HepG2 (cell line): ENCODE measurements at regions not wholly inside any gene's neighbourhood (a gene's known extent, or its start where the extent isn't known, plus 50 kb on each side); places are given as distances from the start of the nearest gene placed in this dataset.

Experiments used
- ATAC-seq: fragments of 200-7000 bp; cut with Tn5 transposase; 3 replicates; pipeline ENCODE4 v1.9.1; 2020; ENCODE audit warnings: mild to moderate bottlenecking, moderate library complexity
- BruUV-seq: library from RNA; stranded (reverse); fragments of 400-500 nt; replicated peaks from 2 replicates; lab custom pipeline; 2021; lab: Mats Ljungman, UMichigan
- CTCF ChIA-PET: fragments of 300-600 bp; formaldehyde crosslinking; extraction: SDS; loops from one replicate; lab custom pipeline; 2021; ENCODE audit warnings: low total read pairs, inconsistent platforms, low intra/inter-chr PET ratio; lab: Yijun Ruan, JAX
- POLR2A ChIA-PET: fragments of 350-600 bp; sonication (Branson Sonifier 250); formaldehyde crosslinking; loops from one replicate; lab custom pipeline; 2020; ENCODE audit warnings: antibody characterized with exemption, inconsistent platforms; lab: Yijun Ruan, JAX
- DNase-seq: peaks from one replicate; pipeline ENCODE4 v3.0.0-alpha.2; 2015; ENCODE audit warnings: low spot score
- FAIRE-seq: peaks from 3 replicates; lab custom pipeline; 2011; peaks lifted over from hg19 to GRCh38; lab: Jason Lieb, UNC
- H2AFZ ChIP-seq: one replicate; pipeline ENCODE4 v1.6.1; 2011; ENCODE audit warnings: low read length, inconsistent platforms
- H3K27ac ChIP-seq: fragments of 300-600 bp; 3 replicates; pipeline ENCODE4 v1.8.0; 2011; ENCODE audit warnings: mixed run types, mild to moderate bottlenecking, mixed read lengths, low read length, inconsistent platforms; ENCODE audit not compliant: insufficient read depth; ENCODE audit errors: extremely low read length
- H3K27me3 ChIP-seq, 2 experiments: fragments of 200-600 bp in 1 of 2; 2 replicates in 1 of 2; 3 replicates in 1 of 2; pipeline versions ENCODE4 v1.6.0 to v1.8.0; 2011; ENCODE audit warnings: low read length in 2 of 2, mild to moderate bottlenecking in 2 of 2, moderate library complexity in 2 of 2, inconsistent platforms in 1 of 2; ENCODE audit not compliant: insufficient read depth in 2 of 2, control insufficient read depth in 1 of 2
- H3K36me3 ChIP-seq, 2 experiments: fragments of 200-600 bp in 1 of 2; replicated peaks in 1 of 2; 2 replicates in 1 of 2; 3 replicates in 1 of 2; pipeline versions ENCODE4 v1.5.1 to v1.8.0; 2011; ENCODE audit warnings: low read length in 2 of 2, inconsistent platforms in 1 of 2; ENCODE audit not compliant: insufficient read depth in 2 of 2, control insufficient read depth in 1 of 2
- H3K4me1 ChIP-seq: 2 replicates; pipeline ENCODE4 v1.5.1; 2012; ENCODE audit warnings: low read length, inconsistent platforms; ENCODE audit not compliant: insufficient read depth
- H3K4me2 ChIP-seq: 2 replicates; pipeline ENCODE4 v1.6.0; 2011; ENCODE audit warnings: low read depth, low read length, inconsistent platforms
- H3K4me3 ChIP-seq, 3 experiments: fragments of 200-600 bp in 1 of 3; sonication (generic), shearing (Covaris generic) in 1 of 3; replicated peaks in 1 of 3; 2 replicates each; pipeline ENCODE4 v1.5.1; 2011 to 2016; ENCODE audit warnings: low read length in 3 of 3, inconsistent platforms in 2 of 3, low read depth in 2 of 3, mild to moderate bottlenecking in 2 of 3, control low read depth in 1 of 3, mixed read lengths in 1 of 3; ENCODE audit not compliant: insufficient read depth in 1 of 3
- H3K79me2 ChIP-seq: one replicate; pipeline ENCODE4 v1.6.1; 2011; ENCODE audit warnings: low read length, inconsistent platforms; ENCODE audit not compliant: insufficient read depth
- H3K9ac ChIP-seq: 2 replicates; pipeline ENCODE4 v1.6.0; 2011; ENCODE audit warnings: mild to moderate bottlenecking, low read depth, low read length, inconsistent platforms; ENCODE audit not compliant: insufficient read depth
- H3K9me3 ChIP-seq: 2 replicates; pipeline ENCODE4 v1.5.1; 2012; ENCODE audit warnings: mild to moderate bottlenecking, low read length
- H4K20me1 ChIP-seq: 2 replicates; pipeline ENCODE4 v1.6.0; 2011; ENCODE audit warnings: inconsistent platforms, mild to moderate bottlenecking, low read length, moderate library complexity; ENCODE audit not compliant: insufficient read depth
- ATF7 ChIP-seq, 2 experiments: fragments of 450-650 bp in 1 of 2; sonication (generic) in 1 of 2; formaldehyde crosslinking in 1 of 2; IDR thresholded peaks; 2 replicates each; pipeline versions ENCODE4 v1.4.0 to v1.6.1; 2016 to 2020; ENCODE audit warnings: antibody characterized with exemption in 1 of 2, mild to moderate bottlenecking in 1 of 2, missing genetic modification reagents in 1 of 2
- HOXA3 ChIP-seq: sonication (generic); formaldehyde crosslinking; IDR thresholded peaks from 2 replicates; pipeline ENCODE4 v1.5.0; 2020; ENCODE audit warnings: missing genetic modification reagents
- HOXA7 ChIP-seq: sonication (generic); formaldehyde crosslinking; IDR thresholded peaks from 2 replicates; pipeline ENCODE4 v1.8.1; 2022; ENCODE audit warnings: mild to moderate bottlenecking, missing genetic modification reagents, moderate library complexity
- PCBP1 ChIP-seq: fragments of 200-400 bp; formaldehyde crosslinking; IDR thresholded peaks from 2 replicates; pipeline ENCODE4 v1.6.1; 2017; ENCODE audit warnings: mild to moderate bottlenecking, low read depth, low read length, borderline replicate concordance
- PCBP2 ChIP-seq: fragments of 200-400 bp; formaldehyde crosslinking; optimal IDR thresholded peaks from 2 replicates; pipeline ENCODE3; 2018; ENCODE audit warnings: low read length, low read depth; ENCODE audit not compliant: poor library complexity, severe bottlenecking
- POLR2AphosphoS5 ChIP-seq: IDR thresholded peaks from 2 replicates; pipeline ENCODE4 v1.6.1; 2012; ENCODE audit warnings: low read depth, low read length
- RARA ChIP-seq: IDR thresholded peaks from 2 replicates; pipeline ENCODE4 v1.6.1; 2016; ENCODE audit warnings: missing genetic modification reagents, missing compliant biosample characterization
- SYNCRIP ChIP-seq: fragments of 200-400 bp; formaldehyde crosslinking; IDR thresholded peaks from 2 replicates; pipeline ENCODE4 v1.6.1; 2018; ENCODE audit warnings: mild to moderate bottlenecking, low read depth, low read length; ENCODE audit not compliant: insufficient read depth
- TAF1 ChIP-seq: sonication (generic); formaldehyde crosslinking; IDR thresholded peaks from 2 replicates; pipeline ENCODE4 v1.4.0; 2020; ENCODE audit warnings: missing genetic modification reagents
- U2AF2 ChIP-seq: fragments of 200-400 bp; formaldehyde crosslinking; IDR thresholded peaks from 2 replicates; pipeline ENCODE4 v1.6.1; 2017; ENCODE audit warnings: low read depth, mild to moderate bottlenecking, low read length
- WGBS: methylation state at CpG from one replicate; pipeline ENCODE4 v1.1.6; 2017; ENCODE audit warnings: low lambda C conversion rate; 5-methylcytosine and 5-hydroxymethylcytosine counted together
- in situ Hi-C: cut with HindIII; loops from 2 replicates; pipeline ENCODE4 v1.10.0; 2017; ENCODE audit warnings: low pct_unique_long_range_greater_than_20kb; ENCODE audit not compliant: extremely low pct_ligation_motif_present
- intact Hi-C: fragments of 100-400 bp; cut with micrococcal nuclease; formaldehyde crosslinking; loops from one replicate; pipeline ENCODE4 v1.10.0; 2022; ENCODE audit not compliant: unreplicated experiment
- TF ChIP-seq, protein P1 (sequence below): sonication (generic); formaldehyde crosslinking; IDR thresholded peaks from 2 replicates; pipeline ENCODE4 v1.5.1; 2020; ENCODE audit warnings: mild to moderate bottlenecking, missing genetic modification reagents, borderline replicate concordance
- TF ChIP-seq, protein P2 (sequence below): sonication (generic); formaldehyde crosslinking; IDR thresholded peaks from 2 replicates; pipeline ENCODE4; 2020; ENCODE audit warnings: missing genetic modification reagents, mild to moderate bottlenecking, borderline replicate concordance
- TF ChIP-seq, protein P3 (sequence below): sonication (generic); formaldehyde crosslinking; IDR thresholded peaks from 2 replicates; pipeline ENCODE4 v1.4.0; 2020; ENCODE audit warnings: missing genetic modification reagents
- TF ChIP-seq, protein P4 (sequence below): sonication (generic); formaldehyde crosslinking; IDR thresholded peaks from 2 replicates; pipeline ENCODE4 v1.5.0; 2020; ENCODE audit warnings: mild to moderate bottlenecking, missing genetic modification reagents

DNA sequence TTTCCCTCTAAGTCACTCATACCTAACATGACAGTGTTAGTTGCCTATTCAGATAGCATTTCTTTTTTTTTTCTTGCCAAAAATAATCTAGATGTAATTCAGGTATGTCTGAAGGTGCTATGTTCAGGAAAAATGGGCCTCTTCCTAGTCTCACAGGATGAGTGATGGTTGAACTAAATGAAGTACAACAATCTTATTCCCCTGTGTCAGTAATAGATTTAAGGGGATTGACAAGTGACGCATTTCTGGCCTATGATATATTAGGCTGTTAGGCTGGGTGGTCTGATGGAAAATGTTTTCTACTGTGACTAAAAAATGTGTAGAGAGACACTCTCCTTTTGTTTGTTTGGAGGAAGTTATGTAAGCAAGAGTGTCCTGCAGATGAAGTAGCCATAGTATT is 878.7 kb upstream of the SLITRK1 start:
- Histone ChIP-seq H3K9ac (no peak overlapping the region), H2AFZ (no peak overlapping the region)
- BruUV-seq, result no TSS peak
- TF ChIP-seq PCBP2, result no peak
- no peak for TF ChIP-seq HOXA3
- no peak for TF ChIP-seq ATF7 (IDR thresholded peaks at IDR 0.05)
- no peak for TF ChIP-seq ATF7 (CRISPR knock-in tag; IDR thresholded peaks at IDR 0.05)
- TF ChIP-seq POLR2AphosphoS5, result no peak
- TF ChIP-seq, protein P1, sequence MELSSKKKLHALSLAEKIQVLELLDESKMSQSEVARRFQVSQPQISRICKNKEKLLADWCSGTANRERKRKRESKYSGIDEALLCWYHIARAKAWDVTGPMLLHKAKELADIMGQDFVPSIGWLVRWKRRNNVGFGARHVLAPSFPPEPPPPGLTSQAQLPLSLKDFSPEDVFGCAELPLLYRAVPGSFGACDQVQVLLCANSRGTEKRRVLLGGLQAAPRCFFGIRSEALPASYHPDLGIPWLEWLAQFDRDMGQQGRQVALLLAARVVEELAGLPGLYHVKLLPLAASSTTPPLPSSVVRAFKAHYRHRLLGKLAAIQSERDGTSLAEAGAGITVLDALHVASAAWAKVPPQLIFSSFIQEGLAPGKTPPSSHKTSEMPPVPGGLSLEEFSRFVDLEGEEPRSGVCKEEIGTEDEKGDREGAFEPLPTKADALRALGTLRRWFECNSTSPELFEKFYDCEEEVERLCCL (CRISPR knock-in tag), result no peak
- TF ChIP-seq U2AF2, result no peak
- TF ChIP-seq PCBP1, result no peak
- TF ChIP-seq SYNCRIP, result no peak
- TF ChIP-seq, protein P2, sequence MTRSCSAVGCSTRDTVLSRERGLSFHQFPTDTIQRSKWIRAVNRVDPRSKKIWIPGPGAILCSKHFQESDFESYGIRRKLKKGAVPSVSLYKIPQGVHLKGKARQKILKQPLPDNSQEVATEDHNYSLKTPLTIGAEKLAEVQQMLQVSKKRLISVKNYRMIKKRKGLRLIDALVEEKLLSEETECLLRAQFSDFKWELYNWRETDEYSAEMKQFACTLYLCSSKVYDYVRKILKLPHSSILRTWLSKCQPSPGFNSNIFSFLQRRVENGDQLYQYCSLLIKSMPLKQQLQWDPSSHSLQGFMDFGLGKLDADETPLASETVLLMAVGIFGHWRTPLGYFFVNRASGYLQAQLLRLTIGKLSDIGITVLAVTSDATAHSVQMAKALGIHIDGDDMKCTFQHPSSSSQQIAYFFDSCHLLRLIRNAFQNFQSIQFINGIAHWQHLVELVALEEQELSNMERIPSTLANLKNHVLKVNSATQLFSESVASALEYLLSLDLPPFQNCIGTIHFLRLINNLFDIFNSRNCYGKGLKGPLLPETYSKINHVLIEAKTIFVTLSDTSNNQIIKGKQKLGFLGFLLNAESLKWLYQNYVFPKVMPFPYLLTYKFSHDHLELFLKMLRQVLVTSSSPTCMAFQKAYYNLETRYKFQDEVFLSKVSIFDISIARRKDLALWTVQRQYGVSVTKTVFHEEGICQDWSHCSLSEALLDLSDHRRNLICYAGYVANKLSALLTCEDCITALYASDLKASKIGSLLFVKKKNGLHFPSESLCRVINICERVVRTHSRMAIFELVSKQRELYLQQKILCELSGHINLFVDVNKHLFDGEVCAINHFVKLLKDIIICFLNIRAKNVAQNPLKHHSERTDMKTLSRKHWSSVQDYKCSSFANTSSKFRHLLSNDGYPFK (CRISPR knock-in tag), result no peak
- TF ChIP-seq, protein P3, sequence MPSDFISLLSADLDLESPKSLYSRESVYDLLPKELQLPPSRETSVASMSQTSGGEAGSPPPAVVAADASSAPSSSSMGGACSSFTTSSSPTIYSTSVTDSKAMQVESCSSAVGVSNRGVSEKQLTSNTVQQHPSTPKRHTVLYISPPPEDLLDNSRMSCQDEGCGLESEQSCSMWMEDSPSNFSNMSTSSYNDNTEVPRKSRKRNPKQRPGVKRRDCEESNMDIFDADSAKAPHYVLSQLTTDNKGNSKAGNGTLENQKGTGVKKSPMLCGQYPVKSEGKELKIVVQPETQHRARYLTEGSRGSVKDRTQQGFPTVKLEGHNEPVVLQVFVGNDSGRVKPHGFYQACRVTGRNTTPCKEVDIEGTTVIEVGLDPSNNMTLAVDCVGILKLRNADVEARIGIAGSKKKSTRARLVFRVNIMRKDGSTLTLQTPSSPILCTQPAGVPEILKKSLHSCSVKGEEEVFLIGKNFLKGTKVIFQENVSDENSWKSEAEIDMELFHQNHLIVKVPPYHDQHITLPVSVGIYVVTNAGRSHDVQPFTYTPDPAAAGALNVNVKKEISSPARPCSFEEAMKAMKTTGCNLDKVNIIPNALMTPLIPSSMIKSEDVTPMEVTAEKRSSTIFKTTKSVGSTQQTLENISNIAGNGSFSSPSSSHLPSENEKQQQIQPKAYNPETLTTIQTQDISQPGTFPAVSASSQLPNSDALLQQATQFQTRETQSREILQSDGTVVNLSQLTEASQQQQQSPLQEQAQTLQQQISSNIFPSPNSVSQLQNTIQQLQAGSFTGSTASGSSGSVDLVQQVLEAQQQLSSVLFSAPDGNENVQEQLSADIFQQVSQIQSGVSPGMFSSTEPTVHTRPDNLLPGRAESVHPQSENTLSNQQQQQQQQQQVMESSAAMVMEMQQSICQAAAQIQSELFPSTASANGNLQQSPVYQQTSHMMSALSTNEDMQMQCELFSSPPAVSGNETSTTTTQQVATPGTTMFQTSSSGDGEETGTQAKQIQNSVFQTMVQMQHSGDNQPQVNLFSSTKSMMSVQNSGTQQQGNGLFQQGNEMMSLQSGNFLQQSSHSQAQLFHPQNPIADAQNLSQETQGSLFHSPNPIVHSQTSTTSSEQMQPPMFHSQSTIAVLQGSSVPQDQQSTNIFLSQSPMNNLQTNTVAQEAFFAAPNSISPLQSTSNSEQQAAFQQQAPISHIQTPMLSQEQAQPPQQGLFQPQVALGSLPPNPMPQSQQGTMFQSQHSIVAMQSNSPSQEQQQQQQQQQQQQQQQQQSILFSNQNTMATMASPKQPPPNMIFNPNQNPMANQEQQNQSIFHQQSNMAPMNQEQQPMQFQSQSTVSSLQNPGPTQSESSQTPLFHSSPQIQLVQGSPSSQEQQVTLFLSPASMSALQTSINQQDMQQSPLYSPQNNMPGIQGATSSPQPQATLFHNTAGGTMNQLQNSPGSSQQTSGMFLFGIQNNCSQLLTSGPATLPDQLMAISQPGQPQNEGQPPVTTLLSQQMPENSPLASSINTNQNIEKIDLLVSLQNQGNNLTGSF (CRISPR knock-in tag), result no peak
- TF ChIP-seq, protein P4, sequence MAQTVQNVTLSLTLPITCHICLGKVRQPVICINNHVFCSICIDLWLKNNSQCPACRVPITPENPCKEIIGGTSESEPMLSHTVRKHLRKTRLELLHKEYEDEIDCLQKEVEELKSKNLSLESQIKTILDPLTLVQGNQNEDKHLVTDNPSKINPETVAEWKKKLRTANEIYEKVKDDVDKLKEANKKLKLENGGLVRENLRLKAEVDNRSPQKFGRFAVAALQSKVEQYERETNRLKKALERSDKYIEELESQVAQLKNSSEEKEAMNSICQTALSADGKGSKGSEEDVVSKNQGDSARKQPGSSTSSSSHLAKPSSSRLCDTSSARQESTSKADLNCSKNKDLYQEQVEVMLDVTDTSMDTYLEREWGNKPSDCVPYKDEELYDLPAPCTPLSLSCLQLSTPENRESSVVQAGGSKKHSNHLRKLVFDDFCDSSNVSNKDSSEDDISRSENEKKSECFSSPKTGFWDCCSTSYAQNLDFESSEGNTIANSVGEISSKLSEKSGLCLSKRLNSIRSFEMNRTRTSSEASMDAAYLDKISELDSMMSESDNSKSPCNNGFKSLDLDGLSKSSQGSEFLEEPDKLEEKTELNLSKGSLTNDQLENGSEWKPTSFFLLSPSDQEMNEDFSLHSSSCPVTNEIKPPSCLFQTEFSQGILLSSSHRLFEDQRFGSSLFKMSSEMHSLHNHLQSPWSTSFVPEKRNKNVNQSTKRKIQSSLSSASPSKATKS (CRISPR knock-in tag), result no peak
- no peak for TF ChIP-seq RARA
- TF ChIP-seq TAF1 (CRISPR knock-in tag), result no peak
- TF ChIP-seq HOXA7 (CRISPR knock-in tag), result no peak

More for the DNA sequence above, 878.7 kb upstream of the SLITRK1 start:
- Histone ChIP-seq H3K36me3 (no peaks in the 10 kb centered on the region), H3K4me3 (no peak overlapping the region), H3K79me2 (no peaks in the 10 kb centered on the region), H4K20me1 (no peaks in the 10 kb centered on the region), H3K4me2 (no peak overlapping the region), H3K4me1 (no peaks in the 10 kb centered on the region), H3K27me3 (no peaks in the 10 kb centered on the region), H3K9me3 (no peaks in the 10 kb centered on the region), H3K27ac (no peak overlapping the region)
- intact Hi-C loops (no loop called here), in situ Hi-C loops (no loop called here)
- CTCF ChIA-PET, result no interaction called here
- POLR2A ChIA-PET, result no interaction called here
- no peak for ATAC-seq
- no peak for FAIRE-seq
- 8% methylated on average over 1 of the region's 1 CpG for WGBS
- DNase-seq, result no peak
